ENCODE measurements at regions not wholly inside any gene's neighbourhood (a gene's known extent, or its start where the extent isn't known, plus 50 kb on each side); places are given as distances from the start of the nearest gene placed in this dataset.

DNA sequence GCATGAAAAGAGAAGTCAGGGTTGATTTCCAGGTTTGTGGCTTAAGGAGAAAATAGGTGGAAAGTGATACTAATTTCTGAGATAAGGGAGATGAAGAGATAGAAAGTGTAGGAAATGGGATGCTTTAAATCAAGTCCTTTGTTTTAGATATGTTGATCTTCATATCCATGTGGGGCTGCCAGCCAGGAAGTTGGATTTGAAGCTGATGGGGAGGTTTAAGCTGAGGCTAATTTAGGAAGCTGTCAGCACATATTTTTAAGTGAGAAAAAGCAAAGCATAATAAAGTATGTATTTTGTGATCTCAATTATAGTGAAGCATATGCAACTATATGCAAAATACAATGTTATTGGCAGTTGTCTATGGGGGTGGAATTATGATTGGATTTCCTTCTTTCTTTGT is 428.4 kb downstream of the CSNK1G3 start:
- TF ChIP-seq, protein P1, sequence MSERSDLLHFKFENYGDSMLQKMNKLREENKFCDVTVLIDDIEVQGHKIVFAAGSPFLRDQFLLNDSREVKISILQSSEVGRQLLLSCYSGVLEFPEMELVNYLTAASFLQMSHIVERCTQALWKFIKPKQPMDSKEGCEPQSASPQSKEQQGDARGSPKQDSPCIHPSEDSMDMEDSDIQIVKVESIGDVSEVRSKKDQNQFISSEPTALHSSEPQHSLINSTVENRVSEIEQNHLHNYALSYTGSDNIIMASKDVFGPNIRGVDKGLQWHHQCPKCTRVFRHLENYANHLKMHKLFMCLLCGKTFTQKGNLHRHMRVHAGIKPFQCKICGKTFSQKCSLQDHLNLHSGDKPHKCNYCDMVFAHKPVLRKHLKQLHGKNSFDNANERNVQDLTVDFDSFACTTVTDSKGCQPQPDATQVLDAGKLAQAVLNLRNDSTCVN (CRISPR knock-in tag; IDR thresholded peaks at IDR 0.05): no peak
- no peak for TF ChIP-seq ZNF239 (CRISPR knock-in tag; IDR thresholded peaks at IDR 0.05)
- TF ChIP-seq STAT5B (CRISPR knock-in tag; IDR thresholded peaks at IDR 0.05): no peak
- no peak for TF ChIP-seq POU5F1 (IDR thresholded peaks at IDR 0.05; ENCODE audit: borderline replicate concordance, low read depth, low read length, partially characterized antibody)
- TF ChIP-seq POLR2G (IDR thresholded peaks at IDR 0.05; ENCODE audit: low read depth, low read length): no peak

Data from K562 (cell line).